Uterus (tissue), 3 donors: ENCODE measurements at regions not wholly inside any gene's neighbourhood (a gene's known extent, or its start where the extent isn't known, plus 50 kb on each side); places are given as distances from the start of the nearest gene placed in this dataset.

Source experiments
- DNase-seq, 2 donors: peaks; one replicate each; pipeline ENCODE4 v3.0.0-alpha.2; 2019 to 2020
- H3K27ac ChIP-seq, 2 donors: fragments of 200-600 bp; sonication (generic); 1 replicate in 1 of 2; 2 replicates in 1 of 2; pipeline ENCODE4 v1.5.1; 2016 to 2018
- H3K27me3 ChIP-seq, 2 donors: fragments of 200-600 bp; sonication (generic); one replicate each; pipeline ENCODE4 v1.5.1; 2018 to 2019; ENCODE audit warnings: control low read depth in 1 of 2
- H3K36me3 ChIP-seq, 2 donors: fragments of 200-600 bp; sonication (generic); one replicate each; pipeline ENCODE4 v1.5.1; 2019; ENCODE audit warnings: control low read depth in 1 of 2
- H3K4me1 ChIP-seq, 2 donors: fragments of 200-600 bp; sonication (generic); one replicate each; pipeline ENCODE4 v1.5.1; 2018 to 2019; ENCODE audit warnings: control low read depth in 1 of 2
- H3K4me3 ChIP-seq, 2 donors: fragments of 200-600 bp; sonication (generic); 1 replicate in 1 of 2; 2 replicates in 1 of 2; pipeline ENCODE4 v1.5.1; 2018 to 2019; ENCODE audit warnings: mild to moderate bottlenecking in 1 of 2
- H3K9me3 ChIP-seq, 2 donors: fragments of 200-600 bp; sonication (generic); one replicate each; pipeline ENCODE4 v1.5.1; 2019; ENCODE audit warnings: control low read depth in 1 of 2
- CTCF ChIP-seq, 4 experiments: fragments of 200-600 bp in 2 of 4; fragments of 450-650 bp in 2 of 4; sonication (generic) in 2 of 4; IDR thresholded peaks; one replicate each; pipeline ENCODE4 v1.5.1; 2016 to 2019; ENCODE audit warnings: antibody characterized with exemption in 4 of 4, mild to moderate bottlenecking in 2 of 4, moderate library complexity in 1 of 4
- POLR2A ChIP-seq, 2 donors: fragments of 450-650 bp; IDR thresholded peaks; one replicate each; pipeline ENCODE4 v1.6.1; 2016; ENCODE audit warnings: antibody characterized with exemption in 2 of 2, mild to moderate bottlenecking in 1 of 2, moderate library complexity in 1 of 2
- intact Hi-C: fragments of 100-400 bp; cut with DNase I; formaldehyde crosslinking; loops from one replicate; pipeline ENCODE4 v1.15.1; 2023; ENCODE audit warnings: low total_unique reads
- donor health status: DM: yes; HTN: yes; CAD: no.

GRCh38 chr10:57919864-57920263, 347.8 kb downstream of the IPMK start:
- no peak for DNase-seq
- Histone ChIP-seq H3K36me3 (no peaks in the 10 kb centered on the region), H3K27me3 (no peaks in the 10 kb centered on the region), H3K4me3 (no peak overlapping the region), H3K27ac (no peak overlapping the region), H3K9me3 (no peaks in the 10 kb centered on the region), H3K4me1 (no peaks in the 10 kb centered on the region)
- intact Hi-C loops = no loop called here
- TF ChIP-seq CTCF (IDR thresholded peaks at IDR 0.05) (no peak), POLR2A (IDR thresholded peaks at IDR 0.05) (no peak)

GRCh38 chr10:57917019-57917418, 350.7 kb downstream of the IPMK start:
- DNase-seq = no peak
- no peaks in the 10 kb centered on the region for H3K9me3 ChIP-seq
- no peak overlapping the region for H3K4me3 ChIP-seq
- no peak overlapping the region for H3K27ac ChIP-seq
- no peaks in the 10 kb centered on the region for H3K4me1 ChIP-seq
- H3K36me3 ChIP-seq = no peaks in the 10 kb centered on the region
- no peaks in the 10 kb centered on the region for H3K27me3 ChIP-seq
- intact Hi-C loops = no loop called here
- TF ChIP-seq CTCF (IDR thresholded peaks at IDR 0.05) (no peak), POLR2A (IDR thresholded peaks at IDR 0.05) (no peak)

- Histone ChIP-seq H3K9me3 (no peaks in the 10 kb centered on the region), H3K36me3 (no peaks in the 10 kb centered on the region), H3K27me3 (no peaks in the 10 kb centered on the region), H3K4me1 (no peaks in the 10 kb centered on the region), H3K27ac (no peak overlapping the region), H3K4me3 (no peak overlapping the region)
- DNase-seq = no peak
- intact Hi-C loops = no loop called here
- TF ChIP-seq POLR2A (IDR thresholded peaks at IDR 0.05) (no peak), CTCF (IDR thresholded peaks at IDR 0.05) (no peak)
Measured at GRCh38 chr10:57905861-57906260, 361.8 kb downstream of the IPMK start.

- no peak overlapping the region for H3K27ac ChIP-seq
- H3K36me3 ChIP-seq = no peaks in the 10 kb centered on the region
- TF ChIP-seq CTCF (IDR thresholded peaks at IDR 0.05) (no peak), POLR2A (IDR thresholded peaks at IDR 0.05) (no peak)
- H3K27me3 ChIP-seq = no peaks in the 10 kb centered on the region
- no peak for DNase-seq
- H3K9me3 ChIP-seq = no peaks in the 10 kb centered on the region
- no peaks in the 10 kb centered on the region for H3K4me1 ChIP-seq
- intact Hi-C loops = no loop called here
- no peak overlapping the region for H3K4me3 ChIP-seq
Measured at GRCh38 chr10:57905010-57905409, 362.7 kb downstream of the IPMK start.

GRCh38 chr10:57898231-57898630, 369.5 kb downstream of the IPMK start:
- H3K4me1 ChIP-seq = no peaks in the 10 kb centered on the region
- TF ChIP-seq CTCF (IDR thresholded peaks at IDR 0.05) (no peak), POLR2A (IDR thresholded peaks at IDR 0.05) (no peak)
- no peak overlapping the region for H3K27ac ChIP-seq
- no peaks in the 10 kb centered on the region for H3K9me3 ChIP-seq
- no peak for DNase-seq
- no peaks in the 10 kb centered on the region for H3K27me3 ChIP-seq
- no peak overlapping the region for H3K4me3 ChIP-seq
- intact Hi-C loops = no loop called here
- H3K36me3 ChIP-seq = no peaks in the 10 kb centered on the region
